Sciatic nerve (tissue), 2 donors: ENCODE measurements at regions not wholly inside any gene's neighbourhood (a gene's known extent, or its start where the extent isn't known, plus 50 kb on each side); places are given as distances from the start of the nearest gene placed in this dataset.
A peak's percentile ranks its signal among the peaks of the same experiment; 100 is the strongest.
"Not testable (repeated sequence)": the region's sequence is repeated elsewhere in the genome, so short reads cannot be mapped to it uniquely, and the experiment has no call there.

Experiments
- ATAC-seq: fragments of 200-7000 bp; cut with Tn5 transposase; one replicate; pipeline ENCODE4 v1.9.1; 2020; ENCODE audit warnings: mild to moderate bottlenecking, moderate library complexity
- DNase-seq: peaks from one replicate; pipeline ENCODE4 v3.0.0-alpha.2; 2020; ENCODE audit warnings: low spot score
- intact Hi-C: fragments of 100-400 bp; cut with DNase I; formaldehyde crosslinking; loops from one replicate; pipeline ENCODE4 v1.14.2; 2022
- donor health status: DM: no; HTN: no; CAD: no.
- donor health status: DM: no; HTN: no; CAD: no.

GRCh38 chr6:126718600-126719327 lies 378.8 kb downstream of the CENPW start:
- DNase-seq = no peak
- intact Hi-C loops = no loop called here
- no peak for ATAC-seq

GRCh38 chr6:126720304-126720703 lies 380.4 kb downstream of the CENPW start:
- no peak for DNase-seq
- no peak for ATAC-seq
- intact Hi-C loops = no loop called here

- ATAC-seq (no peak), DNase-seq (no peak)
- intact Hi-C loops = no loop called here
These were observed 381.8 kb downstream of the CENPW start for GRCh38 chr6:126721581-126722160.

GRCh38 chr6:126722411-126722810 lies 382.5 kb downstream of the CENPW start:
- intact Hi-C loops = no loop called here
- DNase-seq (no peak), ATAC-seq (no peak)

GRCh38 chr6:126723541-126724170 lies 383.7 kb downstream of the CENPW start:
- ATAC-seq (no peak), DNase-seq (no peak)
- intact Hi-C loops = no loop called here

- ATAC-seq = no peak
- no peak for DNase-seq
These were observed 384.9 kb downstream of the CENPW start for GRCh38 chr6:126724821-126725220.

GRCh38 chr6:126726454-126726853 lies 386.5 kb downstream of the CENPW start:
- intact Hi-C loops, ATAC-seq, DNase-seq: not testable (repeated sequence)

More at GRCh38 chr6:126724821-126725220, 384.9 kb downstream of the CENPW start:
- intact Hi-C loops = no loop called here

- intact Hi-C loops = no loop called here
- DNase-seq (no peak), ATAC-seq (no peak)
These were observed 380.3 kb upstream of the RSPO3 start for GRCh38 chr6:126738146-126738545.

- ATAC-seq = no peak
- intact Hi-C loops = no loop called here
- no peak for DNase-seq
These were observed 379.8 kb upstream of the RSPO3 start for GRCh38 chr6:126738641-126739040.

- ATAC-seq = no peak
- intact Hi-C loops = no loop called here
These were observed 375.4 kb upstream of the RSPO3 start for GRCh38 chr6:126743076-126743475.

GRCh38 chr6:126747728-126748540 lies 370.5 kb upstream of the RSPO3 start:
- ATAC-seq = no peak
- intact Hi-C loops = no loop called here
- no peak for DNase-seq

More at GRCh38 chr6:126743076-126743475, 375.4 kb upstream of the RSPO3 start:
- no peak for DNase-seq

GRCh38 chr6:126753606-126754005 lies 364.9 kb upstream of the RSPO3 start:
- intact Hi-C loops = no loop called here
- ATAC-seq (no peak), DNase-seq (no peak)

- DNase-seq (no peak), ATAC-seq (peak; percentile 53)
- intact Hi-C loops = no loop called here
These were observed 356.6 kb upstream of the RSPO3 start for GRCh38 chr6:126761854-126762253.

- intact Hi-C loops = no loop called here
These were observed 354.4 kb upstream of the RSPO3 start for GRCh38 chr6:126764104-126764503.

GRCh38 chr6:126764671-126765070 lies 353.8 kb upstream of the RSPO3 start:
- intact Hi-C loops = no loop called here
- ATAC-seq = peak; percentile 17
- DNase-seq = no peak

More at GRCh38 chr6:126764104-126764503, 354.4 kb upstream of the RSPO3 start:
- ATAC-seq (peak; percentile 87), DNase-seq (no peak)

GRCh38 chr6:126766820-126767219 lies 351.7 kb upstream of the RSPO3 start:
- DNase-seq = no peak
- intact Hi-C loops = no loop called here
- no peak for ATAC-seq

GRCh38 chr6:126767711-126768110 lies 350.8 kb upstream of the RSPO3 start:
- DNase-seq (no peak), ATAC-seq (no peak)
- intact Hi-C loops = no loop called here

- DNase-seq = no peak
- intact Hi-C loops = no loop called here
- ATAC-seq = no peak
These were observed 348.3 kb upstream of the RSPO3 start for GRCh38 chr6:126770176-126770575.

GRCh38 chr6:126773112-126773805 lies 345.2 kb upstream of the RSPO3 start:
- DNase-seq = no peak
- peak; percentile 85 for ATAC-seq
- intact Hi-C loops = no loop called here
